H1 (cell line): ENCODE measurements at regions not wholly inside any gene's neighbourhood (a gene's known extent, or its start where the extent isn't known, plus 50 kb on each side); places are given as distances from the start of the nearest gene placed in this dataset.

Experiments
- CEBPB ChIP-seq: IDR thresholded peaks from 2 replicates; pipeline ENCODE4 v1.6.1; 2012; ENCODE audit warnings: low read depth, low read length
- CTBP2 ChIP-seq: IDR thresholded peaks from 2 replicates; pipeline ENCODE4 v1.7.0; 2011; ENCODE audit warnings: borderline replicate concordance, mild to moderate bottlenecking, moderate library complexity, mixed read lengths, low read length; ENCODE audit not compliant: insufficient read depth, insufficient read length
- EP300 ChIP-seq, 2 experiments: IDR thresholded peaks; 1 replicate in 1 of 2; 2 replicates in 1 of 2; pipeline ENCODE4 v1.6.1; 2011 to 2012; ENCODE audit warnings: low read depth in 2 of 2, low read length in 2 of 2, mild to moderate bottlenecking in 2 of 2, borderline replicate concordance in 1 of 2, inconsistent platforms in 1 of 2, moderate library complexity in 1 of 2
- PHF8 ChIP-seq: fragments of 200-600 bp; sonication (generic); conservative IDR thresholded peaks from 2 replicates; pipeline ENCODE4 v1.7.1; 2012; ENCODE audit warnings: low read depth, mild to moderate bottlenecking, inconsistent platforms, low read length, moderate library complexity
- TBP ChIP-seq: IDR thresholded peaks from 2 replicates; pipeline ENCODE4 v1.6.1; 2011; ENCODE audit warnings: low read depth, low read length, improper control_type of control experiment
- TF ChIP-seq, protein P1 (sequence below): IDR thresholded peaks from 2 replicates; pipeline ENCODE4 v1.6.1; 2011; ENCODE audit warnings: low read length, improper control_type of control experiment
- TF ChIP-seq, protein P2 (sequence below): IDR thresholded peaks from 2 replicates; pipeline ENCODE4 v1.6.1; 2011; ENCODE audit warnings: low read depth, mild to moderate bottlenecking, low read length; ENCODE audit not compliant: insufficient read depth

DNA sequence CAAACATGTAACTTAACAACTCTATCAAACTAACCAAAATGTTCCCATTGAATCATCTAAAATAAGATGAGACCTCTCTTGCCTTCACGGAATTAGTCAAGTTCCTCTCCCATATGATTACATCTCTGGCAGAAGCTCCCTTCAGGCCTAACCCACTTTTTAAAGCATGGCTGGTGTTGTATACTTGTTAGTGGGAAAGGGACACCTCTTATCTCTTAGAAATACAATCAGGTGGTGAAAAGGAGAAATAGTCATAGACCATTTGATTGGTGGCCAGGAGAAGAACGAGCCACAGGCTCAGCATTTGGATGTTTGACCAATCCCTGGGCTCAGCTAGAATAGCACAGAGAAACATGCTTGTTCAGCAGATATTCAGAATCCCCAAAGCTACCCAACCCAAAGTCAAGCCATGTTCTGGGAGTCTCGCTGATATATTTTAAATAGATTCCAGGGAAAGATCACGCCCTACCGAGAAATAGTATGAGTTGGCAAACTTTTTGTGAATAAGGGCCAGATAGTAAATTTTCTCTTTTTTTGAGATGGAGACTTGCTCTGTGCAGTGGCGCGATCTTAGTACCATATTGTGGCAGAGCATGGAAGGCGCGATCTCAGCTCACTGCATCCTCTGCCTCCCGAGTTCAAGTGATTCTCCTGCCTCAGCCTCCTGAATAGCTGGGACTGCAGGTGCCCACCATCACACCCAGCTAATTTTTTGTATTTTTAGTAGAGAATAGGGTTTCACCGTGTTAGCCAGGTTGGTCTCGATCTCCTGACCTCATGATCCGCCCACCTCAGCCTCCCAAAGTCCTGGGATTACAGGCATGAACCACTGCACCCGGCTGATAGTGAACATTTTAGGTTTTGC lies 126.3 kb upstream of the MYLIP start (continued):
- TF ChIP-seq, protein P1, sequence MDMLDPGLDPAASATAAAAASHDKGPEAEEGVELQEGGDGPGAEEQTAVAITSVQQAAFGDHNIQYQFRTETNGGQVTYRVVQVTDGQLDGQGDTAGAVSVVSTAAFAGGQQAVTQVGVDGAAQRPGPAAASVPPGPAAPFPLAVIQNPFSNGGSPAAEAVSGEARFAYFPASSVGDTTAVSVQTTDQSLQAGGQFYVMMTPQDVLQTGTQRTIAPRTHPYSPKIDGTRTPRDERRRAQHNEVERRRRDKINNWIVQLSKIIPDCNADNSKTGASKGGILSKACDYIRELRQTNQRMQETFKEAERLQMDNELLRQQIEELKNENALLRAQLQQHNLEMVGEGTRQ, result no peak
- TF ChIP-seq, protein P2, sequence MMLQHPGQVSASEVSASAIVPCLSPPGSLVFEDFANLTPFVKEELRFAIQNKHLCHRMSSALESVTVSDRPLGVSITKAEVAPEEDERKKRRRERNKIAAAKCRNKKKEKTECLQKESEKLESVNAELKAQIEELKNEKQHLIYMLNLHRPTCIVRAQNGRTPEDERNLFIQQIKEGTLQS, result no peak
- TF ChIP-seq EP300 (IDR thresholded peaks at IDR 0.05; ENCODE audit: borderline replicate concordance in 1 of 2, low read depth in 2 of 2, low read length in 2 of 2) (no peak), PHF8 (no peak), CTBP2 (no peak), TBP (no peak), CEBPB (no peak)
